DMS114 treated with DMSO at 0.1 percent for 48 hours (cell line): ENCODE measurements at regions not wholly inside any gene's neighbourhood (a gene's known extent, or its start where the extent isn't known, plus 50 kb on each side); places are given as distances from the start of the nearest gene placed in this dataset.
"Not testable (repeated sequence)": the region's sequence is repeated elsewhere in the genome, so short reads cannot be mapped to it uniquely, and the experiment has no call there.

ENCODE experiments used
- DNase-seq: peaks from one replicate; lab custom pipeline; 2025; ENCODE audit not compliant: unreplicated experiment; lab: John Stamatoyannopoulos, UW

- not testable (repeated sequence) for DNase-seq
These were observed 113.4 kb downstream of the XPNPEP1 start for GRCh38 chr10:109809954-109810353.

GRCh38 chr10:109801191-109801590, 122.1 kb downstream of the XPNPEP1 start:
- DNase-seq: not testable (repeated sequence)

GRCh38 chr10:109790647-109791046, 132.7 kb downstream of the XPNPEP1 start:
- DNase-seq: no peak

- no peak for DNase-seq
These were observed 139.1 kb downstream of the XPNPEP1 start for GRCh38 chr10:109784236-109784635.

GRCh38 chr10:109783286-109783685, 140.0 kb downstream of the XPNPEP1 start:
- DNase-seq: no peak

GRCh38 chr10:109780997-109781396, 142.3 kb downstream of the XPNPEP1 start:
- no peak for DNase-seq

GRCh38 chr10:109778993-109779392, 144.3 kb downstream of the XPNPEP1 start:
- DNase-seq: no peak

- DNase-seq: no peak
These were observed 149.2 kb downstream of the XPNPEP1 start for GRCh38 chr10:109774121-109774440.

GRCh38 chr10:109773288-109774120, 149.8 kb downstream of the XPNPEP1 start:
- DNase-seq: peak; percentile 28

- DNase-seq: no peak
These were observed 152.6 kb downstream of the XPNPEP1 start for GRCh38 chr10:109770663-109771062.

GRCh38 chr10:109769966-109770365, 153.3 kb downstream of the XPNPEP1 start:
- DNase-seq: no peak

- no peak for DNase-seq
These were observed 157.5 kb downstream of the XPNPEP1 start for GRCh38 chr10:109765838-109766237.

GRCh38 chr10:109762555-109762954, 160.8 kb downstream of the XPNPEP1 start:
- no peak for DNase-seq

GRCh38 chr10:109757670-109758069, 165.6 kb downstream of the XPNPEP1 start:
- DNase-seq: not testable (repeated sequence)

- DNase-seq: no peak
These were observed 176.4 kb downstream of the XPNPEP1 start for GRCh38 chr10:109746861-109747260.

- DNase-seq: no peak
These were observed 179.3 kb downstream of the XPNPEP1 start for GRCh38 chr10:109744020-109744419.

GRCh38 chr10:109743574-109743973, 179.7 kb downstream of the XPNPEP1 start:
- no peak for DNase-seq

- no peak for DNase-seq
These were observed 180.2 kb downstream of the XPNPEP1 start for GRCh38 chr10:109743146-109743545.

GRCh38 chr10:109741712-109742111, 181.6 kb downstream of the XPNPEP1 start:
- no peak for DNase-seq

GRCh38 chr10:109740436-109740835, 182.9 kb downstream of the XPNPEP1 start:
- no peak for DNase-seq

- no peak for DNase-seq
These were observed 185.7 kb downstream of the XPNPEP1 start for GRCh38 chr10:109737626-109738025.

- no peak for DNase-seq
These were observed 186.3 kb downstream of the XPNPEP1 start for GRCh38 chr10:109737009-109737408.

GRCh38 chr10:109735776-109736175, 187.5 kb downstream of the XPNPEP1 start:
- DNase-seq: no peak
